ENCODE measurements at regions not wholly inside any gene's neighbourhood (a gene's known extent, or its start where the extent isn't known, plus 50 kb on each side); places are given as distances from the start of the nearest gene placed in this dataset.

DNA sequence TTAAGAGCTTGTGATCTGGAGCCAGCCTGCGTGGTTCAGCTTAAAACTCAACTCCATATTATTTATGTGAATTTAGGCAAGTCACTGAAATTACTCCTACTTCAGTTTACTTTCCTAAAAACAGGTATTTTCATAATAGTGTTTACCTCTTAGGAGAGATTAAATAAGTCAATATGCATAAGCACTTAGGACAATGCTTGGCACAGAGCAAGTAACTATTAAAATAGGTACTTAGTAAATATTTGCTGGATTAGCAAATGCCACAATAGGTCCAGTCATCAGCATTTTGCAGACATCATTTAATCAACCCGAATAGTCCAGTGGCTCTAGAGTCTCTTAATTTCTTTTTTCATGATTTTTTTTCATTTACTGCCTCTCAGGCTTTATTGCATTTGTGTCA, 78.6 kb upstream of the PTPRK start:
- TF ChIP-seq RAD21 (IDR thresholded peaks at IDR 0.05; ENCODE audit: insufficient read depth, low read depth, low read length) (no peak), SMAD1 (IDR thresholded peaks at IDR 0.05; ENCODE audit: low read depth, partially characterized antibody) (no peak), NR2C2 (IDR thresholded peaks at IDR 0.05; ENCODE audit: borderline replicate concordance, control insufficient read depth, insufficient read length, low read depth) (no peak), MTA3 (IDR thresholded peaks at IDR 0.05; ENCODE audit: borderline replicate concordance, low read length) (no peak), BRCA1 (IDR thresholded peaks at IDR 0.05; ENCODE audit: low read depth, low read length) (no peak), RUNX3 (IDR thresholded peaks at IDR 0.05; ENCODE audit: low read length) (no peak), RFX5 (IDR thresholded peaks at IDR 0.05; ENCODE audit: low read depth, low read length) (no peak), POLR2A (IDR thresholded peaks at IDR 0.05; ENCODE audit: low read depth, low read length) (no peak), REST (IDR thresholded peaks at IDR 0.05; ENCODE audit: low read depth, low read length) (no peak), EZH2 (IDR thresholded peaks at IDR 0.05; ENCODE audit: borderline replicate concordance, control insufficient read depth, low read depth, low read length) (no peak), IRF4 (IDR thresholded peaks at IDR 0.05; ENCODE audit: low read depth, low read length) (no peak), BHLHE40 (IDR thresholded peaks at IDR 0.05; ENCODE audit: borderline replicate concordance in 1 of 2, low read depth in 2 of 2, low read length in 1 of 2) (no peak)
- TF ChIP-seq, protein P1, sequence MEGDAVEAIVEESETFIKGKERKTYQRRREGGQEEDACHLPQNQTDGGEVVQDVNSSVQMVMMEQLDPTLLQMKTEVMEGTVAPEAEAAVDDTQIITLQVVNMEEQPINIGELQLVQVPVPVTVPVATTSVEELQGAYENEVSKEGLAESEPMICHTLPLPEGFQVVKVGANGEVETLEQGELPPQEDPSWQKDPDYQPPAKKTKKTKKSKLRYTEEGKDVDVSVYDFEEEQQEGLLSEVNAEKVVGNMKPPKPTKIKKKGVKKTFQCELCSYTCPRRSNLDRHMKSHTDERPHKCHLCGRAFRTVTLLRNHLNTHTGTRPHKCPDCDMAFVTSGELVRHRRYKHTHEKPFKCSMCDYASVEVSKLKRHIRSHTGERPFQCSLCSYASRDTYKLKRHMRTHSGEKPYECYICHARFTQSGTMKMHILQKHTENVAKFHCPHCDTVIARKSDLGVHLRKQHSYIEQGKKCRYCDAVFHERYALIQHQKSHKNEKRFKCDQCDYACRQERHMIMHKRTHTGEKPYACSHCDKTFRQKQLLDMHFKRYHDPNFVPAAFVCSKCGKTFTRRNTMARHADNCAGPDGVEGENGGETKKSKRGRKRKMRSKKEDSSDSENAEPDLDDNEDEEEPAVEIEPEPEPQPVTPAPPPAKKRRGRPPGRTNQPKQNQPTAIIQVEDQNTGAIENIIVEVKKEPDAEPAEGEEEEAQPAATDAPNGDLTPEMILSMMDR (IDR thresholded peaks at IDR 0.05 in 2 of 3, conservative IDR thresholded peaks at IDR 0.05 in 1 of 3; ENCODE audit: control insufficient read depth in 2 of 3, extremely low read depth in 1 of 3, insufficient read depth in 1 of 3, low read depth in 3 of 3, low read length in 3 of 3): no peak
- TF ChIP-seq, protein P2, sequence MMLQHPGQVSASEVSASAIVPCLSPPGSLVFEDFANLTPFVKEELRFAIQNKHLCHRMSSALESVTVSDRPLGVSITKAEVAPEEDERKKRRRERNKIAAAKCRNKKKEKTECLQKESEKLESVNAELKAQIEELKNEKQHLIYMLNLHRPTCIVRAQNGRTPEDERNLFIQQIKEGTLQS (IDR thresholded peaks at IDR 0.05; ENCODE audit: borderline replicate concordance, extremely low read depth, low read depth, low read length): no peak

Data from GM12878 (cell line).